Trophoblast cell (in vitro differentiated cells and primary cell): ENCODE measurements at regions not wholly inside any gene's neighbourhood (a gene's known extent, or its start where the extent isn't known, plus 50 kb on each side); places are given as distances from the start of the nearest gene placed in this dataset.

ENCODE experiments used
- DNase-seq, 2 donors: peaks; one replicate each; pipeline ENCODE4 v3.0.0-alpha.2; 2016
- H2AFZ ChIP-seq: 2 replicates; pipeline ENCODE4 v1.6.1; 2013; ENCODE audit warnings: low read length, moderate library complexity, mild to moderate bottlenecking; ENCODE audit not compliant: insufficient read depth, poor library complexity
- H2AK5ac ChIP-seq: 2 replicates; pipeline ENCODE4 v1.6.1; 2013; ENCODE audit warnings: mild to moderate bottlenecking, low read length
- H2BK120ac ChIP-seq: 2 replicates; pipeline ENCODE4 v1.6.1; 2013; ENCODE audit warnings: low read length, mild to moderate bottlenecking, moderate library complexity; ENCODE audit not compliant: insufficient read depth, poor library complexity
- H2BK12ac ChIP-seq: 2 replicates; pipeline ENCODE4 v1.6.1; 2013; ENCODE audit warnings: mild to moderate bottlenecking, low read length, moderate library complexity
- H2BK5ac ChIP-seq: 2 replicates; pipeline ENCODE4 v1.6.1; 2013; ENCODE audit warnings: low read length, low read depth, moderate library complexity, mild to moderate bottlenecking; ENCODE audit not compliant: poor library complexity
- H3K14ac ChIP-seq: 2 replicates; pipeline ENCODE4 v1.6.1; 2013; ENCODE audit warnings: mild to moderate bottlenecking, low read length
- H3K18ac ChIP-seq: 2 replicates; pipeline ENCODE4 v1.6.1; 2013; ENCODE audit warnings: mild to moderate bottlenecking, low read length
- H3K23ac ChIP-seq: 2 replicates; pipeline ENCODE4 v1.6.1; 2013; ENCODE audit warnings: low read length
- H3K27ac ChIP-seq: 2 replicates; pipeline ENCODE4 v1.5.1; 2013; ENCODE audit warnings: low read depth, mild to moderate bottlenecking, inconsistent platforms, low read length, moderate library complexity
- H3K27me3 ChIP-seq: 2 replicates; pipeline ENCODE4 v1.6.1; 2013; ENCODE audit warnings: inconsistent platforms, mild to moderate bottlenecking, low read length, moderate library complexity; ENCODE audit not compliant: insufficient read depth
- H3K36me3 ChIP-seq, 2 experiments: 1 replicate in 1 of 2; 2 replicates in 1 of 2; pipeline ENCODE4 v1.6.1; 2013; ENCODE audit warnings: low read length in 2 of 2, mild to moderate bottlenecking in 2 of 2, moderate library complexity in 1 of 2; ENCODE audit not compliant: insufficient read depth in 2 of 2, control insufficient read depth in 1 of 2
- H3K4ac ChIP-seq: 2 replicates; pipeline ENCODE4 v1.6.1; 2013; ENCODE audit warnings: low read depth, mild to moderate bottlenecking, low read length, moderate library complexity
- H3K4me1 ChIP-seq, 2 experiments: 1 replicate in 1 of 2; 2 replicates in 1 of 2; pipeline ENCODE4 v1.6.1; 2013; ENCODE audit warnings: low read length in 2 of 2, mild to moderate bottlenecking in 2 of 2, moderate library complexity in 1 of 2; ENCODE audit not compliant: insufficient read depth in 2 of 2, control insufficient read depth in 1 of 2
- H3K4me2 ChIP-seq: 2 replicates; pipeline ENCODE4 v1.6.1; 2013; ENCODE audit warnings: inconsistent platforms, mild to moderate bottlenecking, low read length, moderate library complexity
- H3K4me3 ChIP-seq: 2 replicates; pipeline ENCODE4 v1.5.1; 2013; ENCODE audit warnings: mild to moderate bottlenecking, low read depth, low read length, inconsistent platforms
- H3K79me1 ChIP-seq: one replicate; pipeline ENCODE4 v1.6.1; 2013; ENCODE audit warnings: low read length
- H3K79me2 ChIP-seq: 2 replicates; pipeline ENCODE4 v1.6.1; 2013; ENCODE audit warnings: low read length, mild to moderate bottlenecking; ENCODE audit not compliant: control insufficient read depth, insufficient read depth, poor library complexity
- H3K9ac ChIP-seq: 2 replicates; pipeline ENCODE4 v1.6.1; 2013; ENCODE audit warnings: mild to moderate bottlenecking, low read length
- H3K9me3 ChIP-seq: 2 replicates; pipeline ENCODE4 v1.6.1; 2013; ENCODE audit warnings: low read depth, mild to moderate bottlenecking, control low read depth, inconsistent platforms, low read length; ENCODE audit not compliant: insufficient read depth
- H4K12ac ChIP-seq: 2 replicates; pipeline ENCODE4 v1.6.1; 2013; ENCODE audit warnings: low read depth, mild to moderate bottlenecking, low read length, moderate library complexity
- H4K8ac ChIP-seq: 2 replicates; pipeline ENCODE4 v1.6.1; 2013; ENCODE audit warnings: low read depth, mild to moderate bottlenecking, low read length, moderate library complexity
- H4K91ac ChIP-seq: one replicate; pipeline ENCODE4 v1.6.1; 2013; ENCODE audit warnings: low read depth, mild to moderate bottlenecking, low read length, moderate library complexity
- whole genome bisulfite sequencing: extraction: QIAGEN DNeasy Blood & Tissue Kit; methylation state at CpG from one replicate; pipeline ENCODE4 v1.1.7; 2013; ENCODE audit warnings: missing lambda C conversion rate; ENCODE audit not compliant: insufficient read length, insufficient coverage; ENCODE audit errors: extremely low coverage; 5-methylcytosine and 5-hydroxymethylcytosine counted together

DNA sequence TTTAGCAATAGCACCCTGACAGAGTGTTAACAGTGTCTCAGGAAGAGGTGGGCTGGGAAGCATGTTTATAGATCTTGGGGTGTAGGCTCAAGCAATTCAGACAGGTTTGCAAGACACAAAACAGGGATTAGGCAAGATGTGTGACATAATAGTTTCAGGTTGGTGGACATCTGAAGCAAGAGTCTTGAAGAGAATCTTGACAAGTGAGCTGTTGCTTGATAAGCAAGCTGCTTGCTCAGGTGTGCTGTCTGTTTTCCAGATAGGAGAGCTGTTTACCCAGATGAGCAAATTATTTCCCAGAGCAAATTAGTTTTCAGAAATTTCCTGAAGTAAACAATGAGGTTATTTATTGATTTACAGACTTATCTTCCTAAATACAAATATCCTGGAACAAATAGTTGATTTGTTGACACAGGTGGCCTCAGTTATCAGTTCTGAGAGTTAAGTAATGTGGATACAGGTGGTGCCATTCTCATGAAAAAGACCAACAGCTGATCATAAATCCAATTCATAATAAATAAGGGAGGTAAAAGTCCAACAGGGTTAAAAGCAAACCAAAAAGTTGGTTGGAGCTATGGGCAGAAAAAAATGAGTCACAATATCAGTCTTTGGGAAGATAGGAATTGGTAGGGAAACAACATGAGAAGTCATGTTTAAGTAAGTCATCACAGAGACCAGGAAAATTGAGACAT, 437.3 kb downstream of the TBL1XR1 start:
- no peak overlapping the region for H2AFZ ChIP-seq
- no peaks in the 10 kb centered on the region for H3K27me3 ChIP-seq
- H3K79me1 ChIP-seq, result no peaks in the 10 kb centered on the region
- no peak overlapping the region for H4K91ac ChIP-seq
- no peak overlapping the region for H3K27ac ChIP-seq
- H4K12ac ChIP-seq, result no peak overlapping the region
- no peak overlapping the region for H2BK120ac ChIP-seq
- no peaks in the 10 kb centered on the region for H3K36me3 ChIP-seq
- no peak for DNase-seq
- H4K8ac ChIP-seq, result no peak overlapping the region
- no peak overlapping the region for H3K4me3 ChIP-seq
- no peak overlapping the region for H2BK5ac ChIP-seq
- H2AK5ac ChIP-seq, result no peak overlapping the region
- H3K23ac ChIP-seq, result no peak overlapping the region
- no peak overlapping the region for H3K4me2 ChIP-seq
- no peaks in the 10 kb centered on the region for H3K4me1 ChIP-seq
- H3K79me2 ChIP-seq, result no peaks in the 10 kb centered on the region
- no peaks in the 10 kb centered on the region for H3K9me3 ChIP-seq
- H2BK12ac ChIP-seq, result no peak overlapping the region
- H3K4ac ChIP-seq, result no peak overlapping the region
- H3K18ac ChIP-seq, result no peak overlapping the region
- no peak overlapping the region for H3K9ac ChIP-seq
- no peak overlapping the region for H3K14ac ChIP-seq

DNA sequence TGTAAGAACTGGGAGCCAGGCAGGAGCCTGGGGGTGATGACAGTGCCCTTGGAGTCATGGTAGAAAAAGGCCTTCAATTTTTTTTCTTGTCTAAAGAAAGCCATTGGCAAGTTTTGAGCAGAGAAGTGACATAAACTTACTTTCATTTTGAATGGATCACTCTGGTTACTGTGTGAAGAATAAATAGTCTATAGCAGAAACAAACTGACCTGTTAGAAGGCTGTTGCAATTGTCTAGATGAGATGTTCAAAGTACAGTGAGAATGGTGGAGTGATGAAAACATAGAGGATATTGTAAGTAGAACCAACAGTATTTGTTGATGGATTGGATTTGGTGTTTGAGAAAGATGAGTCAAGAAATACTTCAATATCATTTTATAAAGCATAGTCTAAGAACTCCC, 439.9 kb downstream of the TBL1XR1 start:
- H3K4ac ChIP-seq, result no peak overlapping the region
- no peaks in the 10 kb centered on the region for H3K4me1 ChIP-seq
- no peak overlapping the region for H3K23ac ChIP-seq
- H3K79me2 ChIP-seq, result no peaks in the 10 kb centered on the region
- no peak overlapping the region for H3K14ac ChIP-seq
- no peak overlapping the region for H2AFZ ChIP-seq
- no peaks in the 10 kb centered on the region for H3K79me1 ChIP-seq
- H3K18ac ChIP-seq, result no peak overlapping the region
- H3K27ac ChIP-seq, result no peak overlapping the region
- no peaks in the 10 kb centered on the region for H3K36me3 ChIP-seq
- no peak overlapping the region for H3K4me3 ChIP-seq
- no peak overlapping the region for H3K4me2 ChIP-seq
- H3K27me3 ChIP-seq, result no peaks in the 10 kb centered on the region
- H4K91ac ChIP-seq, result no peak overlapping the region
- no peak overlapping the region for H2AK5ac ChIP-seq
- no peak overlapping the region for H4K12ac ChIP-seq
- no peak overlapping the region for H2BK5ac ChIP-seq
- H3K9ac ChIP-seq, result no peak overlapping the region
- H2BK120ac ChIP-seq, result no peak overlapping the region
- H3K9me3 ChIP-seq, result no peaks in the 10 kb centered on the region
- H4K8ac ChIP-seq, result no peak overlapping the region
- no peak overlapping the region for H2BK12ac ChIP-seq
- DNase-seq, result no peak

DNA sequence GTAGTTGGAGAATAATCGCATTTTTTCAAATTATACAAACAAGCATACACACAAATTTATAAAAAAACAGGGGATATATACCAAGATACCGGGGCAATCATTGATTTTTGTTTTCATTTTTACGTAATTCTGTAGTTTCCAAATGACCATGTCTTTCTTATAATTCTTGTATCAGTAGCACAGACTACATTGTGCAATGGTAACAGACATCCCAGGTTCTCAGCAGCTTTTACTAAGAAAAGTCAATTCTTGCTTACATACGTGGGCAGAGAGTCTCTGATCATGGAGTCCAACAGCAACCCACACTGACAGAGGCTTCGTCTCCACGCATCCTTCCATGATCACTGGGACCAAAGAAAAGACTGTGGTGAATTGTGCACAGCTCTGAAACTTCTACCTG, 441.3 kb downstream of the TBL1XR1 start:
- Histone ChIP-seq H2BK5ac (no peak overlapping the region), H3K14ac (no peak overlapping the region), H2AK5ac (no peak overlapping the region), H3K4me3 (no peak overlapping the region), H3K4ac (no peak overlapping the region), H3K4me2 (no peak overlapping the region), H3K4me1 (no peaks in the 10 kb centered on the region), H2BK12ac (no peak overlapping the region), H2AFZ (no peak overlapping the region), H4K8ac (no peak overlapping the region), H4K91ac (no peak overlapping the region), H3K9me3 (no peaks in the 10 kb centered on the region), H3K18ac (no peak overlapping the region), H3K36me3 (no peaks in the 10 kb centered on the region), H3K9ac (no peak overlapping the region), H2BK120ac (no peak overlapping the region), H3K27me3 (no peaks in the 10 kb centered on the region), H3K79me2 (no peaks in the 10 kb centered on the region), H3K27ac (no peak overlapping the region), H4K12ac (no peak overlapping the region), H3K23ac (no peak overlapping the region), H3K79me1 (no peaks in the 10 kb centered on the region)
- WGBS, result no CpG with 5 or more reads among the region's 6 CpGs
- no peak for DNase-seq

DNA sequence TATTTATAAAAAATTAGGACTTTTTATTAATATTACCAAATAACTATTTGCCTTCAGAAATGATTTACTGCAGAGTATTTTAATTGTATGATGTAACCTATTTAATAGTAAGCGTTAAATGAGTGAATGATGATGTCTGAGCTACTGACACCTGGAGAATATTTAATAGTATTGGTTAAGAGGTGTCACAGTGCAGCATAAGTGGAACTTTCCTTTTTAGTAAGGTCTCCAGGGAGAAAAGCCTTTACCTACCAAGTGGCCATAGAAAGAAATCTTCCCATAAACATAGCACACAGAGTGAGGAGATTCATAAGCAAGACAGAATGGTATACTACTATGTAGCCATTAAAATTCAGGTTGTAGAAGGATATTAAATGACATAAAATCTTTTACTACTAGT, 441.7 kb downstream of the TBL1XR1 start:
- Histone ChIP-seq H3K36me3 (no peaks in the 10 kb centered on the region), H3K27ac (no peak overlapping the region), H3K27me3 (no peaks in the 10 kb centered on the region), H2AFZ (no peak overlapping the region), H3K79me1 (no peaks in the 10 kb centered on the region), H3K79me2 (no peaks in the 10 kb centered on the region), H2BK5ac (no peak overlapping the region), H2BK120ac (no peak overlapping the region), H4K12ac (no peak overlapping the region), H2BK12ac (no peak overlapping the region), H3K4me1 (no peaks in the 10 kb centered on the region), H4K91ac (no peak overlapping the region), H4K8ac (no peak overlapping the region), H3K18ac (no peak overlapping the region), H3K14ac (no peak overlapping the region), H2AK5ac (no peak overlapping the region), H3K4ac (no peak overlapping the region), H3K9me3 (no peaks in the 10 kb centered on the region), H3K23ac (no peak overlapping the region), H3K4me3 (no peak overlapping the region), H3K4me2 (no peak overlapping the region), H3K9ac (no peak overlapping the region)
- no CpG with 5 or more reads among the region's 1 CpG for WGBS
- DNase-seq, result no peak
